ENCODE measurements at regions not wholly inside any gene's neighbourhood (a gene's known extent, or its start where the extent isn't known, plus 50 kb on each side); places are given as distances from the start of the nearest gene placed in this dataset.

DNA sequence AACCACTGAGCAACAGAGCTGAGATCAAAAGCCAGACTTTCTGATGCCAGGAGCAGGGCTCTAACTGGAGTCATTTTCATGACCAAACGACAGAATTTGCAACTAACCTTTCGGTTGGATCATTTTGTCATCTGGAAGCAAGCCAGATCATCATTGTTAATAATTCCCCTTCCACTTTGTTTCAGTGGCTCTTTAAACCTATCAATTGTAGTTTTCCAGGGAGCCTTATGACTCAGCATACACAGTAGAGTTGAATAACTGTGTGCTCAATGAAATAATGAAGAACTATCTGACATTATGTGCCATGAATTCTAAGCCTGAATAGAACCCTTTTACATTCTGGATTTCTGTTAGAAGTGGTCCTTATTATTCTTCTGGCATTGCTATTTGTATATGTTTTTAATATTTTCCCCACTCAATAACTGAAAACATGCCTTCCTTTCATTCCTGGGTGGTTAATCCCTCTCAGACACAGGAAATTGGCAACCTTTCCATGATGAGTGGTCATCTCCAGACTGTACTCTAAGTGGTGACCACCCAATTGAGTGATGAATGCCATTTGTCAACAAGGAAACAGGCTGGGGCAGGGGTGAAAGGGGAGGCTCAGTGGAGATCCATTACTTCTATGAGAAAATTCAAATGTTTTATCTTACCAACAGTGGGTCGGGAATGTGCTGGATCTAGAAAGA is 431.8 kb downstream of the BCOR start:
- peaks cover 36% of the 10 kb centered on the region for H3K4me1 Mint-ChIP-seq
- TF ChIP-seq, protein P1, sequence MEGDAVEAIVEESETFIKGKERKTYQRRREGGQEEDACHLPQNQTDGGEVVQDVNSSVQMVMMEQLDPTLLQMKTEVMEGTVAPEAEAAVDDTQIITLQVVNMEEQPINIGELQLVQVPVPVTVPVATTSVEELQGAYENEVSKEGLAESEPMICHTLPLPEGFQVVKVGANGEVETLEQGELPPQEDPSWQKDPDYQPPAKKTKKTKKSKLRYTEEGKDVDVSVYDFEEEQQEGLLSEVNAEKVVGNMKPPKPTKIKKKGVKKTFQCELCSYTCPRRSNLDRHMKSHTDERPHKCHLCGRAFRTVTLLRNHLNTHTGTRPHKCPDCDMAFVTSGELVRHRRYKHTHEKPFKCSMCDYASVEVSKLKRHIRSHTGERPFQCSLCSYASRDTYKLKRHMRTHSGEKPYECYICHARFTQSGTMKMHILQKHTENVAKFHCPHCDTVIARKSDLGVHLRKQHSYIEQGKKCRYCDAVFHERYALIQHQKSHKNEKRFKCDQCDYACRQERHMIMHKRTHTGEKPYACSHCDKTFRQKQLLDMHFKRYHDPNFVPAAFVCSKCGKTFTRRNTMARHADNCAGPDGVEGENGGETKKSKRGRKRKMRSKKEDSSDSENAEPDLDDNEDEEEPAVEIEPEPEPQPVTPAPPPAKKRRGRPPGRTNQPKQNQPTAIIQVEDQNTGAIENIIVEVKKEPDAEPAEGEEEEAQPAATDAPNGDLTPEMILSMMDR (IDR thresholded peaks at IDR 0.05; ENCODE audit: unreplicated experiment in 3 of 3), result no peak
- peak overlapping the region; percentile 33 to 52 (median 43) for H3K27ac Mint-ChIP-seq
- peaks cover 5% of the 10 kb centered on the region for H3K27me3 Mint-ChIP-seq (ENCODE audit: low read depth)
- H3K4me3 Mint-ChIP-seq, result no peak overlapping the region
- peaks cover 5% of the 10 kb centered on the region for H3K9me3 Mint-ChIP-seq
- no peaks in the 10 kb centered on the region for H3K36me3 Mint-ChIP-seq (ENCODE audit: low read depth)

DNA sequence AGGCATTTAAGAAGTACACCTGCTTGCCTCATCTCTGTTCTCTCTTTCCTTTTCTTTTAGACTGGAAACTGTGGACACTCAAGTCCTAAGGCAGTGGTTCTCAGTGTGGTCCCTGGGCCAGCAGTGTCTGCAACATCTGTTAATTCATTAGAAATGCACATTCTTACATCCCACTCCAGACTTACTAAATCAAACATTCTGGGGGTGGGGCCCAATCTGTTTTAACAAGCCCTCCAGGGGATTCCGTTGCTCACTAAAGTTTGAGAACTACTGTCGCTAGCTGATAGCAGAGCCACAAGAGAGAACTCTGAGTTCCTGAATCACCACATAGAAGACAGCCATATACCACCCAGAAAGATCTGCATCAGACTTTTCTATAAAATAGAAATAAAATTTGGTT is 430.6 kb downstream of the BCOR start:
- Mint-ChIP-seq H3K4me1 (peaks cover 36% of the 10 kb centered on the region), H3K27me3 (ENCODE audit: low read depth) (peaks cover 5% of the 10 kb centered on the region), H3K27ac (peak overlapping the region; percentile 28 to 86 (median 42)), H3K4me3 (no peak overlapping the region), H3K9me3 (peaks cover 12% of the 10 kb centered on the region), H3K36me3 (ENCODE audit: low read depth) (no peaks in the 10 kb centered on the region)
- TF ChIP-seq, protein P1 (IDR thresholded peaks at IDR 0.05; ENCODE audit: unreplicated experiment in 3 of 3), result no peak

DNA sequence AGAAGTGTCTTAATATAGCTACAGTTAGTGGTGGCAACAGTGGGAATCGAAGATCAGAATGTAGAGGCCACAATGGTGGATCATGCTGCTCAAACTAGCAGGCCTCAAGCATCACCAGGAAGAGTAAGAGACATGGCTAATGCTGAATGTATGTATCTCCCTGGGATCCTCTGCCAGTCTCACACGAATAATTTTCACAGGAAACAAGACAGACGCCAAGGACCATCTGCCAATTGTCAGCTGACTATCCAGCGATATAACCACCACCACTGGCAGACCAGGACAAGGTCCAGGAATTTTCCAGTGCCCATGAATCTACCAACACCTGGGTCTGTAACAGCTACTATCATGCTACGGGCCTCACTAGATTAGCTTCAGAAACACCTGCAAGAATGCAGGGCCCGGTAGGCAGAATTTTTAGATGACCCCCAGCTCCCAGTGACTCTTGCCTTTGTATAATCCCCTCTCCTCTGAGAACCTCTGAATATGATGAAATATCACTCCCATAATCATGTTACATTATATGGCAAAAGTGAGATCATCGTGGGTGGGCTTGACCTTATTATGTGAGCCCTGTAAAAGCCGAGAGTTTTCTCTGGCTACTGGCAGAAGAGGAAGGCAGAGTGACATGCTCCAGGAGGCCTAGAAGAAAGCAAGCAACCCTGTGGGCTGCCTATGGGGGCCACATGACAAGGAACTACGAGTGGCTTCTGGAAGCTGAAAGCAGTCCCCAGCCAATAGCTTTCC is 429.8 kb downstream of the BCOR start:
- Mint-ChIP-seq H3K4me1 (peaks cover 36% of the 10 kb centered on the region), H3K27ac (peak overlapping the region in 2 of 3 experiments; percentile 28 to 86), H3K27me3 (ENCODE audit: low read depth) (peaks cover 5% of the 10 kb centered on the region), H3K9me3 (peaks cover 12% of the 10 kb centered on the region), H3K36me3 (ENCODE audit: low read depth) (no peaks in the 10 kb centered on the region), H3K4me3 (no peak overlapping the region)
- TF ChIP-seq, protein P1 (IDR thresholded peaks at IDR 0.05; ENCODE audit: unreplicated experiment in 3 of 3), result no peak

DNA sequence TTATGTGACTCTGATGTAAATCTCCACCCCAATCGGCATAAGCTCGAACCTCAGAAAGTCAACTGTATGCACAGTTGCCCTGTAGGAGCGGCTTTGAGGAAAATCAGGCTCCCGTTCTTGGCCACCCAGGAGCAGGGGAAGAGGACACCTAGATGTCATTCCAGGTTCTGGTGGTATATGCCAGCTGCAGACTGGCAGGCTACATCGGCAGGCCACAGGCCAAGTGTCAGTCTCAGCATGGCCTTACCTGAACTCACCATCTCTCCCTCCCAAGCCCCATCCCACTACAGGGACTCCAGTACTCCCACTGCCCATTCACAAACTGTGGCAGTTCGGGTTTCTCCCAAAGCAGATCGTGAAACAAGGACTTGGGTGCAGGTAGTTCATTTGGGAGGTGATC is 428.1 kb downstream of the BCOR start:
- TF ChIP-seq, protein P1 (IDR thresholded peaks at IDR 0.05; ENCODE audit: unreplicated experiment in 3 of 3), result no peak
- peaks cover 5% of the 10 kb centered on the region for H3K27me3 Mint-ChIP-seq (ENCODE audit: low read depth)
- peaks cover 48% of the 10 kb centered on the region for H3K4me1 Mint-ChIP-seq
- H3K9me3 Mint-ChIP-seq, result peaks cover 16% of the 10 kb centered on the region
- no peak overlapping the region for H3K27ac Mint-ChIP-seq
- H3K4me3 Mint-ChIP-seq, result no peak overlapping the region
- H3K36me3 Mint-ChIP-seq (ENCODE audit: low read depth), result no peaks in the 10 kb centered on the region

DNA sequence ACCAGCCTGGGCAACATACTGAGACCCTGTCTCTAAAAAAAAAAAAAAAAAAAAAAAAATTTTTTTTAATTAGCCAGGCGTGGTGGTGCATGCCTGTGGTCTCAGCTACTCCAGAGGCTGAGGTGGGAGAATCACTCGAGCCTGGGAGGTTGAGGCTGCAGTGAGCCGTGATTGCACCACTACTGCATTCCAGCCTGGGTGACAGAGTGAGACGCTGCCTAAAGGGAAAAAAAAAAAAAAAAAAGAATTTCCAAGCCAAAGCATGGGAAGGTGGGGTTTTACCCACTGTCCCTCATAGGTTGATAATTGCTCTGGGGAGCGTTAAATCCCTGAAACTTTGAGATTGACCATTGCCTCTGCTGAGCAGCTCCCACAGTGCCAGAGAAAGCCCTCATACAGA is 427.5 kb downstream of the BCOR start:
- peaks cover 16% of the 10 kb centered on the region for H3K9me3 Mint-ChIP-seq
- peaks cover 5% of the 10 kb centered on the region for H3K27me3 Mint-ChIP-seq (ENCODE audit: low read depth)
- H3K27ac Mint-ChIP-seq, result no peak overlapping the region
- TF ChIP-seq, protein P1 (IDR thresholded peaks at IDR 0.05; ENCODE audit: unreplicated experiment in 3 of 3), result no peak
- no peak overlapping the region for H3K4me3 Mint-ChIP-seq
- no peaks in the 10 kb centered on the region for H3K36me3 Mint-ChIP-seq (ENCODE audit: low read depth)
- peaks cover 54% of the 10 kb centered on the region for H3K4me1 Mint-ChIP-seq

All from nephron (organoid).